ENCODE measurements at regions not wholly inside any gene's neighbourhood (a gene's known extent, or its start where the extent isn't known, plus 50 kb on each side); places are given as distances from the start of the nearest gene placed in this dataset.

GRCh38 chr20:16173044-16173443, 400.2 kb downstream of the KIF16B start:
- no peak for TF ChIP-seq CTCF (IDR thresholded peaks at IDR 0.05; ENCODE audit: borderline replicate concordance, extremely low read depth, low read length, poor library complexity, severe bottlenecking)
- no peak for TF ChIP-seq EZH2 (IDR thresholded peaks at IDR 0.05; ENCODE audit: borderline replicate concordance, low read depth, low read length, severe bottlenecking)
